HG03039 (cell line): ENCODE measurements at regions not wholly inside any gene's neighbourhood (a gene's known extent, or its start where the extent isn't known, plus 50 kb on each side); places are given as distances from the start of the nearest gene placed in this dataset.
"Not testable (repeated sequence)": the region's sequence is repeated elsewhere in the genome, so short reads cannot be mapped to it uniquely, and the experiment has no call there.

Experiments used
- ATAC-seq: cut with Tn5 transposase; IDR thresholded peaks from one replicate; pipeline ENCODE4 v1.9.1; 2021; ENCODE audit warnings: mild to moderate bottlenecking, moderate library complexity; ENCODE audit not compliant: unreplicated experiment

DNA sequence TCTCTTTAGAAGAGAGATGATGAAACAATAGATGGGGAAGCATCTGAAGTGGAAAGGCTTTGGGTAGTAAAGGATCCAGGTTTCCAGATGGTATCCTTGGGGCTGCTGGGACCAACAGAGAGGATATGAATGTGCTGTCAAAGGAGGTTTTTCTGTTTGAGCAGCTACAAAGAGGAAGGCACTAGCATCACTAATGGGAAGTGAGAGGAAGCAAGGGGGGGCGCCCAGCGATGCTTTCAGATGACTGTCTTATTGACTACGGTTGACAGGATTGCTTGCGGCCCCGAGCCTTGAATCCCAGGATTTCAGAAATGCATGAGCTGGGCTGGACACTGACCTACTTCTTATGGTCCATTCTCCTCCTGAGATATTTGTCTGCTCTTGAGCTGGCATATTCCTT is 103.8 kb upstream of the GALNT15 start:
- ATAC-seq, result no peak

DNA sequence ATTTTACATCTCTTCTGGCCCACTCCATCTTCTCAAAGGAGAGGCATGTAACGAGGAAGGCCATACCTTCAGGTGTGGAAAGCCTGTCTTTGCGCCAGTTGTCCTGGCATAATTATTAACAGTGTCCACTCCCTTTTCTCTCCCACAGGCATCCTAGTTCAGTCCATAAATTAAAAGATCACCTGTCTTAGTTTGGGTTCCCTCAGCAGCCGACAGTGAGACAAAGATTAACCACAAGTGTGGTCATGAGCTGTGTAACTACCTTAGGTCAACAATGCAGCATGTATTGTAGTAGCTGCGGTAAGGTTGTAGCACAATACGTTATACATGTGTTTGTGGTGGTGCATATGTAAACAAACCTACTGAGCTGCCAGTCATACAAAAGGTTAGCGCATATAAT is 103.3 kb upstream of the GALNT15 start:
- no peak for ATAC-seq

DNA sequence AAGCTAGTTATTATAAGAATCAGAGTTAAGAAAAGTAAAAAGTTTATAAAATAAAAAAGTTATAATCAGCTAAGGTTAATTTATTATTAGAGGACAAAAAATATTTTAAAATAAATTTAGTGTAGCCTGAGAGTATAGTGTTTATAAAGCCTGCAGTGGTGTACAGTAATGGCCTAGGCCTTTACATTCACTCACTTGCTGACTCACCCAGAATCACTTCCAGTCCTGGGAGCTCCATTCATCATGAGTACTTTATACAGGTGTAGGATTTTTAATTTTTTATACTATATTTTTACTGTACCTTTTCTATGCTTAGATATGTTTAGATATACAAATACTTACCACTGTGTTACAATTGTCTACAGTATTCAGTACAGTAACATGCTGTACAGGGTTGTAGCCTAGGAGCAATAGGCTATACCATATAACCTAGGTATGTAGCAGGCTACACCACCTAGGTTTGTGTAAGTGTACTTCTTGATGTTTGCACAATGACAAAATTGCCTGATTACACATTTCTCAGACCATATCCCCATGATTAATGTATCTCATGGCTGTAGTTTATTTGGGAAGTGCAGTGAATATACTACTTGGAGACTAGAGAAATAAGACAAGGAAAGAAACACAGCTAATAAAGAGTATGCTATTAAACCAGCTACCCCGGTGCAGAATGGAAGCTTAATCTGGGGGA is 101.9 kb upstream of the GALNT15 start:
- ATAC-seq, result no peak

DNA sequence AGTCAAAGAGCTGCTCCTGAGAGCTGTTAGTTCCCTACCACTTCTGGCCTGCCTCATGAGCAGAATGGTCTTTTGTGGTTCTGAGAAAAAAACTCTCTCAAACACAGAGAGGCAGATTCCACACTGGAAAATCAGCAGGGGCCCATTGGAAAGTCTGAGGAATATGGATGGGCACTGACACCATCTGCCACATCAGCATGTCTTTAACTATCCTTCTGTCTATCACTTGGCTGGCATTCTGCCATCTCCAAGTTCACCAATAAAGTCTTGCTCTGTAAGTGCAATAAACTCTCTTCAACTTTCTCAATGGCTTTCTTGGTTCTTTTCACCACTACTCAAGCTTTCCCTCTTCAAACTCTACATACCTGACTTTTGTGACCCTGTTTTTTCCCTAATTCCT is 101.3 kb upstream of the GALNT15 start:
- ATAC-seq, result no peak

DNA sequence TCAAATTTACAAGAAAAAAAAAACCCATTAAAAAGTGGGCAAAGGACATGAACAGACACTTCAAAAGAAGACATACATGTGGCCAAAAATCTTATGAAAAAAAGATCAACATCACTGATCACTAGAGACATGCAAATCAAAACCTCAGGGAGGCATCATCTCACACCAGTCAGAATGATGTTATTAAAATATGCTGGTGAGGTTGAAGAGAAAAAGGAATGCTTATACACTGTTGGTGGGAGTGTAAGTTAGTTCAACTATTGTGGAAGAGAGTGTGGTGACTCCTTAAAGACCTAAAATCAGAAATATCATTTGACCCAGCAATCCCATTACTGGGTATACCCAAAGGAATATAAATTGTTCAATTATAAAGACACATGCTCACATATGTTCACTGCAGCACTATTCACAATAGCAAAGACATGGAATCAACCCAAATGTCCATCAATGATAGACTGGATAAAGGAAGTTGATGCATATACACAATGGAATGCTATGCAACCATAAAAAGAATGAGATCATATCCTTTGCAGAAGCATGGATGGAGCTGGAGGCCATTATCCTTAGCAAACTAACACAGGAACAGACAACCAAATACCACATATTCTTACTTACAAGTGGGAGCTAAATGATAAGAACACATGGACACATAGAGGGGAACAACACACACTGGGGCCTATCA is 100.3 kb upstream of the GALNT15 start:
- ATAC-seq, result not testable (repeated sequence)

DNA sequence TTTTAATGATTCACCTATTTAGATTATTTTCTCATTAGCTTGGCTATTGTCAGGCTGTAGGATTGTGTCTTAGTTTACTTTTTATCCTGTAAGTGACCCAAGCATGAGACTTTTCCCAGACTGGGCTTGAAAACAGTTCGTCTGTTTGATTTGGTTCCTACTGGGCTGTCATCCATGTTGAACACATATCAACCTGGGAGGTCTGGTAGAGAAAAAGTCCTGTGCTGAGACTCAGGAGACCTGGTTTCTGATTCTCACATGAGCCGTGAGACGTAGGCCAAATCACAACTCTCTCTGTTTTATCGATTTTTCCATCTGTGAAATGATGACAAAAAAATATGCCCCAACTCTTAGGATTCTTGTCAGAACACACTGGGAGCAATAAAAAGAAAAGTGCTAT is 98.8 kb upstream of the GALNT15 start:
- ATAC-seq, result no peak

DNA sequence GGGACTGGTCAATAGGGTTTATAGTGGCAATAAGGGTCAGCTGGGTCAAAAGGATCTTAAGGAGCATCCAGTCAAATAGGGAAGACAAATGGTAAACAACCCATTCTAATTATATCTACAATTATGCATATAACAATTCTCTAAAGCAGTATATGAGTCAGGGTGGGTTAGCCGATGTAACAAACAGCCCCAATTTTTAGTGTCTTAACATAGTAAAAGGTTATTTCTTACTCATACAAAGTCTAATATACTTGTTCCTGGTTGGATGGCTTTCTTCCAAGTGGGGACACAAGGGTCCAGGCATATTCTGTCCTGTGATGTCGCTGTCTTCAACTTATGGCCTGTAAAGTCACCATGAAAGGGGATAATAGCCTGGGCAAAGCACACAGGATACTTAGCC is 97.9 kb upstream of the GALNT15 start:
- no peak for ATAC-seq

DNA sequence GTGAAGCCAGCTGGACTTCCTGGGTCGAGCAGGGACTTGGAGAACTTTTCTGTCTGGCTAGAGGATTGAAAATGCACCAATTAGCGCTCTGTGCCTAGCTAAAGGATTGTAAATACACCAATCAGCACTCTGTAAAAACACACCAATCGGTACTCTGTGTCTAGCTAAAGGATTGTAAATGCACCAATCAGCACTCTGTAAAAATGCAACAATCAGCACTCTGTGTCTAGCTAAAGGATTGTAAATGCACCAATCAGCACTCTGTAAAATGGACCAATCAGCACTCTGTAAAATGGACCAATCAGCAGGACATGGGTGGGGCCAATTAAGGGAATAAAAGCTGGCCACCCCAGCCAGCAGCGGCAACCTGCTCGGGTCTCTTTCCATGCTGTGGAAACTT is 97.3 kb upstream of the GALNT15 start:
- ATAC-seq, result not testable (repeated sequence)

DNA sequence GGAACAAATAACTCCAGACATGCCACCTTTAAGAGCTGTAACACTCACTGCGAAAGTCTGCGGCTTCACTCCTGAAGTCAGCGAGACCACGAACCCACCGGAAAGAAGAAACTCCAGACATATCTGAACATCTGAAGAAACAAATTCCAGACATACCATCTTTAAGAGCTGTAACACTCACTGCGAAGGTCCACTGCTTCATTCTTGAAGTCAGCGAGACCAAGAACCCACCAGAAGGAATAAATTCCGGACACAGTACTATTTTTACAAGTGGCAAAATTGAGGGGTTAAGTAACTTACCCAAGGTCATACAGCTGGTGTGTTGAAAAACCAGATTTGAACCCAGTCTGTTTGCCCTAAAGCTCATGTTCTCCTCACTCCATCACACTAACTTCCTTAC is 96.8 kb upstream of the GALNT15 start:
- not testable (repeated sequence) for ATAC-seq

DNA sequence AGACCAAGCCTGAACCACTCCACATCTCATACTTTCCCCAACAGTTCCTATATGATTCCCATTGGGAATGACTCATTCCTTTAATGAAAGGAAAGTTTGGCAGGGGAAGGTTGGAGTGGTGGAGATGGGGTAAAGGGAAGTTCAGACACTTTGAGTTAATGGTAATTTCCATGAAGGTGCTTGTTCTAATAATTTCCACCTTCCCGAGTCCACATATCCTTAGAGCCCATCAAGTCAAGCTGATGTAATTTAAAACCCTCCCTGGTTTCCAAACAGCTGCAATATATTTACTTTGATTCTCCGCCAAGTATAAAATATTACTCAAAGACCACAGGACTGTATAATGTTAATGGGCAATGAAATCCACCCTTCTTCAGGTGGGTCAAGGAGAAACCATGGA is 95.0 kb upstream of the GALNT15 start:
- ATAC-seq, result no peak

DNA sequence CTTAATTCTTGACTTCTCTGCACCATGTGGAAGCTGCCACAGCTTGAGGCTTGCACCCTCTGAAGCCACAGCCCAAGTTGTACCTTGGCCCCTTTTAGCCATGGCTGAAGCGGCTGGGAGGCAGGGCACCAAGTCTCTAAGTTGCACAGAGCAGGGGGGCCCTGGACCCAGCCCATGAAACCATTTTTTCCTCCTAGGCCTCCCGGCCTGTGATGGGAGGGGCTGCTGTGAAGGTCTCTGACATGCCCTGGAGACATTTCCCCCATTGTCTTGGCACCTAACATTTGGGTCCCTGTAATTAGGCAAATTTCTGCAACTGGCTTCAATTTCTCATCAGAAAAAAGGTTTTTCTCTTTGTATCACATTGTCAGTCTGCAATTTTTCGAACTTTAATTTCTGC is 92.8 kb upstream of the GALNT15 start:
- no peak for ATAC-seq

DNA sequence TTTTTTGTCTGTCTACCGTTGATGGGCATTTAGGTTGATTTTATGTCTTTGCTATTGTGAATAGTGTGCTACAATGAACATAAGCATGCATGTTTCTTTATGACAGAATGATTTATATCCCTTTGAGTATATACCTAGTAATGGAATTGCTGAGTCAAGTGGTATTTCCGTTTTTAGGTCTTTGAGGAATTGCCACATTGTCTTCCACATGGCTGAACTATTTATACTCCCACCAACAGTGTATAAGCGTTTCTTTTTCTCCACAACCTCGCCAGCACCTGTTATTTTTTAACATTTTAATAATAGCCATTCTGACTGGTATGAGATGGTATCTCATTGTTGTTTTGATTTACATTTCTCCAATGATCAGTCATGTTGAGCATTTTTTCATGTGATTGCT is 89.6 kb upstream of the GALNT15 start:
- ATAC-seq, result no peak

DNA sequence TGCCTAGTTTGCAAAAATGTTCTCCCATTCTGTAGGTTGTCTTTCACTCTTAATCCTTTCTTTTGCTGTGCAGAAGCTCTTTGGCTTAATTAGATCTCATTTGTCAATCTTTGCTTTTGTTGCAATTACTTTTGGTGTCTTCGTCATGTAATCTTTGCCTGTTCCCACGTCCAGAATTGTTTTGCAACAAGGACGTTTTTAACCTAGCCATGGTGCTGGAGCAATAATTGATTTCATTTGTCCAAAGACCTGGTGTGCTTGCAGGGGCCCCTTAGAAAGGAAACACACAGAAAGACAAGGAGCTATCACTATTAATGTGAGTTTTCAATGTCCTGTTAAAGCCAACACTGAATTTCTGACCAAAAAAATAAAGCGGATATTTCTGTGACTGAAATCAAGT is 89.1 kb upstream of the GALNT15 start:
- no peak for ATAC-seq

DNA sequence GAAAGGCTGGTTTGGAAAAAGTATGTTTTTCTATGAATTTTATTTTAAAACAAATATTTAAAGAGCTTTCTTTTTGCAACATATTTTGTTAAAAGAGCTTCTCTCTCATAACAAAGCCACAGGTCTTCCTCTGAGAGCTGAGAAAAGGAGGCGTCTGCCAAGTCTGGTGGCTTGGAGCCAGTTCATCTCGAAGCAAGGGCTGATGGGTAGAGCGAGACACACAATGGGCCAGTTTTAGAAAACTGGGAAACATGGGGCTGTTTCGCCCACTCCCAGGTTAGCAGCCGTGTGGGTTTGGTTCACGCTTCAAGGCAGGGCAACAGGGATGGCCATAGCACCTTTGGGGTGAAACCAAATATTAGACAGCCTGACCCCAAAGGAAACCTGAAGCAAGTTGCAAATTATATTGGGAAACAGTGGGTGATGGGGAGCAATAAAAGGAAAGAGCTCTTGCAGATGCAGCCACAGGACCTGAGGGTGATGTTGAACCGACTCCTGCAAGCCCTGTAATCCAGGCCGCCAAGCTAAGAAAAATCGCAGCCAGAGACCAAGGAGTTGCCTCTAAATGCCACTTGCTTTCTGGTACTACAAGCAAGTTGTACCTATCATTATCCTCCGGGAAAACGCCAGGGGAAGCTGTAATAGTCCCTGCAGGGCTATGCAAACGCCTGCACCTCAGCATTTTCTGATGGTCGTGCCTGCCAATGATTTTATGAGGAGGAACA is 88.4 kb upstream of the GALNT15 start:
- no peak for ATAC-seq

DNA sequence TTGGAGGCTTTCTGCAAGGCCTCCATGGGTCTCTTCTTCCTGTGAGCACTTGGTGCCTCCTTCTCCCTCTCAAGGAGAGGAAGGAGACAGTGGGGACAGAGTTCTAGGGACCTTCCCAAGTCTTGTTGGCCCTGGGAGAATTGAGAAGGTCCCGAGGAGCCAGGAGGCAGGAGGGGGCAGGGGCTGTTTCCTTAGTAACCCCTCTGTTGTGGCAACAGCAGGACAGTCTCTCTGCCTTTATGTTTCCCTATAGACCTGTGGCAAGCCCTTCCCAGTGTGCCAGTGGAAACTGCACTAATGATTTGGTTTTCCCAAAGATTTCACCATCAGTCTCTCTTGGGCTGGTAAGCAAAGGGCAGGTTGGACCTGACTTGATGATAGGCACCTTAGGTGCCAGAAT is 87.8 kb upstream of the GALNT15 start:
- no peak for ATAC-seq

DNA sequence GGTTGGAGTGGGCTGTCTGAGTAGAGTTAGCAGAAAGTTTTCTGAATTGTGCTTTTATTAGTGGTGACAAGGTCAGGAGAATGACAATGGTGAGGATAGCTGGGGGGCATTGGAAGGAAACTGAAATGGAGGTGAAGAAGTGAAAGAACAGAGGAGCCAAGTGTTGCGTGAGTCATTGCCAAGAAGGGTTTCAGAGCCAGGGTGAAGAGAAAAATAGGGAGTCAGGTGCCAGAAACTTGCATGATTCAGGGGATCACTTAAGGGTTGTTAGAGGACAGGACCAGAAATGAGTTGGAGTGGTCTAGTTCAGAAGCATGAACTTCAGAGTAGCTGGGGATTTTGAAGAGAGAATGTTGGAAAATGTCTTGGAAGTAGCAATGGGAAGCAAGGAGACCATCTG is 86.0 kb upstream of the GALNT15 start:
- ATAC-seq, result no peak

DNA sequence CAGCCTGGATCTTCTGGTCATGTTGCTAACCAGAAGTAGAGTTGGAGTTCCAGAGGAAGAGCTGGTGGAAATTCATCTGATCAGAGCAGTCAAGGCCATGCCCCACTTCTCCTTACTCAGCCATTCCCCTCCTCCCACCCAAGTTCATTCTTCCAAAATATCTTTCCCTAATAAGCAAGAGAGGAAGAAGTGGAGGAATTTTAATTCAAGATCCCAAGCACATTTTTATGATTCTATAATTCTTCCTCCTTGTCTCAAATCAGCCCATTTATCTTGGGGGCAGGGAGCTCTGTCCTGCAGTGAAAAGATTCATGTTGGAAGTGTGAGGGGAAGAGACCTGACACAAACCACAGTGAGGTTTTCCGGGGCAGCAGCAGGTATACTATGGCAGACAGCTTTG is 85.0 kb upstream of the GALNT15 start:
- no peak for ATAC-seq

DNA sequence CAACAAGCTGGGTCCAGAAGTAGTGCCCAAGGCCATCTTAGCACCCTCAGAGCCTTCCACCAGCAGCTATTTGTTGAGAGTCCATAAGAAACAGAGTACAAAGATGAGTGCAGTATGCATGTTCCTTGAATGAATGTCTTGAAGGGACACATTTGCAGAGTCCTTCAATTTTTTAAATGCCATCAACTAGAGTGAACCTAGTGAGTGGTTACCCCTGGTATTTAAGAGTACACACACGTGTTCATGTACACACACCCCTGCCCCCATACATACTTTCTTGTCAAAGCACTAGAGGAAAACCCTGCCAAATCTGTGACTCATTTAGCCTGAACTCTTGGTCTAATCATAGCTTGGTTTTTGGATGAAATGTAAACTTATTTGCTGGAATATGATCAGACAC is 84.5 kb upstream of the GALNT15 start:
- no peak for ATAC-seq

DNA sequence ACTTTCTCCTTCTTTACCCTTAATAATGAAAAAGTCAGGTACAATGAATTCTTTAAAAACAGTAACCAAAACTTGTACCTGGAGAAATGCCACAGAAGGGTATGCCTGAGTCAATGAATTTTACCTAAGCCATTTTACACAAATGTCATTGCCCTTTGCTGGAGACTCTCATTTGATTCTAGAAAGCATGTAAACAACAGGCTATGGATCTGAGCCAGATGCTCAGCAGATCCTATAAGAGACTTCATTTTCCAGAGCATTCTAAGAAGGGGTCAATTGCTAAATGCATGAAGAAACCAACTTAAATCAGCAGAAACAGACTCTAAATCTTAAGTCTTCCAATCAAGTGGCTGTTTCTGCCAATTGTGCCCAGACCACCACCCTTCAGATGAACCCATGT is 83.8 kb upstream of the GALNT15 start:
- no peak for ATAC-seq

DNA sequence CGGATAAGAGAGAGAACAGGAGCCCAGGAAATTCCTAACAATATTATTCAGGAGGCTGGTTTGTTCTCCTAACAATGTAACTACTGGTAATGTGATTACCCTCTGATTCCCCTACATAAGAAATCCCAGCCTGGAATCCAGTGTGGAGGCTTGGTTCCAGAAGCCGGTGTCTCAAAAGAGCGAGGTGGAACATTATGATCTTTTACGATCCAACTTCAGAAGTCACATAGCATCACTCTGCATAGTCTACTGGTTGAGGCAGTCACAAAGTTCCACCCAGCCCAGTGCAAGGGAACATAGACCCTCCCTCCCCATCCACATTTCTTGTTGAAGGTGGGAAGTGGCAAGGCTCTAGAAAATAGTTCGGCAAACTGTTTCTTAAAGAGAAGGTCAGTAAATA is 81.6 kb upstream of the GALNT15 start:
- no peak for ATAC-seq

DNA sequence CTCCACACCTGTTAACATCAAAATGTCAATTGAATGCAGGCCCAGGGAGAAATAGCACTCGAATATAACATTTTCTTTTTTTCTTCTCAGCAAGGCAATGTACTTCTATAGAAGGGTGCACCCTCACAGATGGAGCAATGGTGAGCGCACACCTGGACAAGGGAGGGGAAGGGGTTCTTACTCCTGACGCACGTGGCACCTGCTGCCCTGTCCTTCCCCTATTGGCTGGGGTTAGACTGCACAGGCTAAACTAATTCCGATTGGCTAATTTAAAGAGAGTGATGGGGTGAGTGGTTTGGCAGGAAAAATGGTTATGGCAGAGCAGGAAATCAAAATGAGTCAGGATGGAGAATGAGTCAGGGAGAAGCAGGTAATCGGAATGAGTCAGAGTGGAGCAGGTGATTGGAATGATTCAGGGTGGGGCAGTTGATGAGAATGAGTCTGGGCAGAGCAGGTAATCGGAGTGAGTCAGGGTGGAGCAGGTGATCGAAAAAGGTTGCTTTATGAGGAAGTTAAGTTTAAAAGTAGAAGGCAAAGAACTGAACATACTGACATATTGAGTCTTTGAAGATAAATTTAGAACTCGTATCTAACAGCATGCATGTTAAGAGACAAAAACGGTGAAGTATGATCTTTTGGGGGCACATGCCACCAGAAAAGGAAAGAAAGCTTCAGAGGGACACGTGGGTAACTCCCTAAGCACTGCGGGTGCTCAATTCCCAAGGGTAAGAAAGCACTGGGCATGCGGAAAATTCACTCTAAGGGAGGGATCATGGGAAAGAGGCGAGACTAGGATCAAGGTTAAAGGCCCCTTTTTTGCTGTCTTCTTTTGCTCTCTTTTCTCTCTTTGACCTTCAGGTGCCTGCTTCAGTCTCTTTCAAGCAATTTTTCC is 72.9 kb upstream of the GALNT15 start:
- ATAC-seq, result no peak
